C4-2B (cell line): ENCODE measurements at regions not wholly inside any gene's neighbourhood (a gene's known extent, or its start where the extent isn't known, plus 50 kb on each side); places are given as distances from the start of the nearest gene placed in this dataset.

Source experiments
- H3K27ac ChIP-seq: fragments of 450-650 bp; 2 replicates; pipeline ENCODE4 v1.5.1; 2017
- CTCF ChIP-seq: fragments of 450-650 bp; conservative IDR thresholded peaks from 2 replicates; pipeline ENCODE4 v1.5.1; 2017; ENCODE audit warnings: mild to moderate bottlenecking
- ZFX ChIP-seq: fragments of 450-650 bp; IDR thresholded peaks from 2 replicates; pipeline ENCODE4 v1.6.1; 2017

- no peak for TF ChIP-seq CTCF
- no peak for TF ChIP-seq ZFX
- no peak overlapping the region for H3K27ac ChIP-seq
Measured at GRCh38 chr14:71194251-71194650, 287.0 kb downstream of the PCNX1 start.

GRCh38 chr14:71196921-71197320 lies 289.7 kb downstream of the PCNX1 start:
- H3K27ac ChIP-seq = no peak overlapping the region
- TF ChIP-seq ZFX (no peak), CTCF (no peak)

GRCh38 chr14:71198687-71199086 lies 291.4 kb downstream of the PCNX1 start:
- H3K27ac ChIP-seq = no peak overlapping the region
- TF ChIP-seq ZFX = no peak
- no peak for TF ChIP-seq CTCF

- no peak overlapping the region for H3K27ac ChIP-seq
- no peak for TF ChIP-seq CTCF
- no peak for TF ChIP-seq ZFX
Measured at GRCh38 chr14:71201840-71202239, 294.6 kb downstream of the PCNX1 start.

GRCh38 chr14:71202881-71203280 lies 295.6 kb downstream of the PCNX1 start:
- H3K27ac ChIP-seq = no peak overlapping the region
- TF ChIP-seq CTCF = no peak
- TF ChIP-seq ZFX = no peak

DNA sequence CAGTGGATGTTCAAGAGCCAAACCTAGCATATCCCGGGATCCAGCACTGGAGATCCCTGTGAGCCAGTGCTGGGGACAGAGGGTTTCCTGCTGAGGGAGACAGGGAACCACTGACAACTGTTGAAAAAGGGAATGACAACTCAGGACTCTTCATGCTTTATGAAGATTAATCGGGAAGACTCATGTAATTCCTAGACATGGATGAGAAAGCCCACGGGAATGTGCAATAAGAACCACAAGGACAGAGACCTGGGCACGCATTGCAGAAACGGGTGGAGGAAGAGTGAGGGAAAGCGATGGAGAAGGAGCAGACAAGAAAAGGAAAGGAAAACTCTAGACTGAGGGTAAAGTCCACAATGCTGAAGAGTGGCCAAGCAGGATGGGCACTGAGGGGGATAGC lies 296.0 kb downstream of the PCNX1 start:
- no peak overlapping the region for H3K27ac ChIP-seq
- no peak for TF ChIP-seq CTCF
- TF ChIP-seq ZFX = no peak

DNA sequence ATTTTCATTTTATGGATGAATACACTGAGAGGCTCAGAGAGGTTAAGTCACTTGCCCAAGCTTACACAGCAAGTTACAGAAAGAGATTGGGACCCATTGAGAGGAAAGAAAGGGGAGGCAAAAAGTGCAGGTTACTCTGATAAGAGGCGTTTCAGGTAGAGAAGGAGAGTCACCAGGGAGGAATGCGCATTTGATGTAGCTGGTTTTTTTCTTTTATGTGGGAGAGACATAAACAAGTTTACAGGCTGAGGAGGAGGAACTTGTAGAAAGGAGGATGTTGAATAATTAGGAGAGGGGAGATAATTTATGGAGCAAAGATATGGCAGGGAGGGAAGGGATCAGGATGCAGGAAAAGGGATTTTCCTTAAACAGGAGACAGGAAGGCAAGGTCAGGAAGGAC lies 297.0 kb downstream of the PCNX1 start:
- no peak for TF ChIP-seq ZFX
- TF ChIP-seq CTCF = no peak
- no peak overlapping the region for H3K27ac ChIP-seq
